ENCODE measurements at regions not wholly inside any gene's neighbourhood (a gene's known extent, or its start where the extent isn't known, plus 50 kb on each side); places are given as distances from the start of the nearest gene placed in this dataset.

GRCh38 chr22:48689206-48689605, 1138.5 kb downstream of the BRD1 start:
- DNase-seq (ENCODE audit: low read depth in 2 of 3, low spot score in 2 of 3), result no peak

DNA sequence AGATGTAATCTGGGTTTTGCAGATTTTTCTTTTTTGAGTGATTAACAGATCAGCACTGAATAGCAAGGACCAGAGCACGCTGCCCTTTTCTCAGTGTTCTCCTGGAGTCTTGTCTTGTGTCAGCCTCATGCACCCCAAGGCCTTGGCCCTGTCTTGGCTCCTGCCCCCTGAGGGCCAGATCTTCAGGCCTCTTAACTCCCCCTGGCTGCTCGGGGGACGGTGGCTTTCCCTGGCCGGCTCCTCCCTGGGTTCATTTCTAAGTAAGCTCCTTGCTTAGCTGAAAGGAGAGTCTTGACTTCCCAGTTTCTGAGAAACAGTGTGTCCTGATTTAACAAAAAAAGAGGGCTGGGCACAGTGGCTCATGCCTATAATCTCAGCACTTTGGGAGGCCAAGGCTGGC, 1139.3 kb downstream of the BRD1 start:
- DNase-seq (ENCODE audit: low read depth in 2 of 3, low spot score in 2 of 3), result no peak

- DNase-seq (ENCODE audit: low read depth in 2 of 3, low spot score in 2 of 3), result no peak
Observed at GRCh38 chr22:48687606-48688005, 1140.1 kb downstream of the BRD1 start.

- no peak for DNase-seq (ENCODE audit: low read depth in 2 of 3, low spot score in 2 of 3)
Observed at GRCh38 chr22:48686694-48687302, 1140.9 kb downstream of the BRD1 start.

DNA sequence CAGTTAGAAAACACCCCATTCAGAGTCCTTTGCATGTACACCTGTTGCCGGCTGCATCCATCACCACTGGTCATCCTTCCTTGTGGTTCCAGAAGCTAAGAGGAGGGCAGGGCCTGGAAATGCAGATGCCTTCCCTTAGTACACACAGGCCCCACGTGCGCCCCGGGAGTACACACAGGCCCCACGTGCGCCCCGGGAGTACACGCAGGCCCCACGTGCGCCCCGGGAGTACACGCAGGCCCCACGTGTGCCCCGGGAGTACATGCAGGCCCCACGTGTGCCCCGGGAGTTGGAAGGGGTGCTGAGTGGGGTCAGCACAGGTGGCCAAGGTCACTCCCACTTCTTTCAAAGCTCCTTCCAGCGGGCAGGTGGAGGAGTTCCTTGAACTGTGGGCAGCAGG, 1141.9 kb downstream of the BRD1 start:
- no peak for DNase-seq (ENCODE audit: low read depth in 2 of 3, low spot score in 2 of 3)

GRCh38 chr22:48683640-48684039, 1144.0 kb downstream of the BRD1 start:
- no peak for DNase-seq (ENCODE audit: low read depth in 2 of 3, low spot score in 2 of 3)

GRCh38 chr22:48682504-48682903, 1145.2 kb downstream of the BRD1 start:
- no peak for DNase-seq (ENCODE audit: low read depth in 2 of 3, low spot score in 2 of 3)

DNA sequence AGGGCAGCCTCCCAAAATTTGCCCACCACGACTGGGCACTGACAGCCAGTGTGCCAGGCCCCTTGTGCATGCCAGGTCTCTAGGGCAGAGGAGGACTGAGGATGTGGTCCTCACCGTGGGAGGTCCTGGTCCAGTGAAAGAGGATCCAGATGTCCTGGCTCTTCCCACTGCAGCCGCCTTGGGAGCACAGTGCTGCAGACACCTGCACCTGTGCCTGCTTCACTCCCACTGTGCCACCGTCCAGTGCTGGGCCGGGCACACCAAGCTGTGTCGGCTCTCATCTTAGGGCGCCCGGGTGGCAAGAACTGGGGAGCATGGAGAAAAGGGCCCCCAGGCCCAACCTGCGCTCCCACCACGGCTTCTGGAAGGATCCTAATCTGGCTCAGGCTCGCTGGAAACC, 1147.1 kb downstream of the BRD1 start:
- DNase-seq (ENCODE audit: low read depth in 2 of 3, low spot score in 2 of 3), result no peak

DNA sequence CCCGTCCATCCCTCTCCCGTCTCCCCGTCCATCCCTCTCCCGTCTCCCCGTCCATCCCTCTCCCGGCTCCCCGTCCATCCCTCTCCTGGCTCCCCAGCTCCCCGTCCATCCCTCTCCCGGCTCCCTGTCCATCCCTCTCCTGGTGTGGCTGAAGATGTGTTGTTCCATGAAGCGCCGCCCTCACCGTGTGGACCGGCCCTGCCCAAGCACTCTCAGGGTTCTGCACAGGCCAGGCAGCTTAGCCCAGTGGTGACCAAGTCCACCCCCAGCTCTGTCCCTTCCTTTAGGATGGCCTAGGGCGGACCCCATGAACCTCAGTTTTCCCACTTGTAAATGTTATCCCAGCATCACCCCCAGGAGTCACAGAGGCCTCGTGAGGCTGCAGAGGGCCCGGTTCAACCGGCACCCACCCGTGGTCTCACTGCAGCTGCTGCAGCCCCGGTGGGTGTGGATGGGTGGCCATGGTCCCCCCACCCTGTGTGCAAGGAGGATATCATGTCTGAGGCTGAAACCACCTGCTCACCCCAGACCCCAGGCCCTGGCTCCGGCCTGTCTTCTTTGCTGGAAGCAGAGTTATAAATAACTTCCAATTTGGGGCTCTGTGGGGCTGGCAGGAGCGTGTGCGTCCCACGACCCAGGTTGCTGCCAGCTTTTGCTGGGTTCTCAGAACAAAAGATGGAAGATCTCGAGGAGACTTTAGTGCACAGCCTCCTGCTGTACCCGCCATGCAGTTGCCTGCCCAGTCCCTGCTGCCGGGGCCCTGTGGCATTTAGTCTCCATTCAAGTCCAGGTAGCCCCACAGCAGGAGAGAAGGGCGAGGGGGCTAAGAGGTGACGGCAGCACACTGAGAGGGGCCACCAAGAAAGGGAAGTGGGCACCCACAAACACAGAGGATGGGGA, 1147.8 kb downstream of the BRD1 start:
- DNase-seq (ENCODE audit: low read depth in 2 of 3, low spot score in 2 of 3), result no peak

DNA sequence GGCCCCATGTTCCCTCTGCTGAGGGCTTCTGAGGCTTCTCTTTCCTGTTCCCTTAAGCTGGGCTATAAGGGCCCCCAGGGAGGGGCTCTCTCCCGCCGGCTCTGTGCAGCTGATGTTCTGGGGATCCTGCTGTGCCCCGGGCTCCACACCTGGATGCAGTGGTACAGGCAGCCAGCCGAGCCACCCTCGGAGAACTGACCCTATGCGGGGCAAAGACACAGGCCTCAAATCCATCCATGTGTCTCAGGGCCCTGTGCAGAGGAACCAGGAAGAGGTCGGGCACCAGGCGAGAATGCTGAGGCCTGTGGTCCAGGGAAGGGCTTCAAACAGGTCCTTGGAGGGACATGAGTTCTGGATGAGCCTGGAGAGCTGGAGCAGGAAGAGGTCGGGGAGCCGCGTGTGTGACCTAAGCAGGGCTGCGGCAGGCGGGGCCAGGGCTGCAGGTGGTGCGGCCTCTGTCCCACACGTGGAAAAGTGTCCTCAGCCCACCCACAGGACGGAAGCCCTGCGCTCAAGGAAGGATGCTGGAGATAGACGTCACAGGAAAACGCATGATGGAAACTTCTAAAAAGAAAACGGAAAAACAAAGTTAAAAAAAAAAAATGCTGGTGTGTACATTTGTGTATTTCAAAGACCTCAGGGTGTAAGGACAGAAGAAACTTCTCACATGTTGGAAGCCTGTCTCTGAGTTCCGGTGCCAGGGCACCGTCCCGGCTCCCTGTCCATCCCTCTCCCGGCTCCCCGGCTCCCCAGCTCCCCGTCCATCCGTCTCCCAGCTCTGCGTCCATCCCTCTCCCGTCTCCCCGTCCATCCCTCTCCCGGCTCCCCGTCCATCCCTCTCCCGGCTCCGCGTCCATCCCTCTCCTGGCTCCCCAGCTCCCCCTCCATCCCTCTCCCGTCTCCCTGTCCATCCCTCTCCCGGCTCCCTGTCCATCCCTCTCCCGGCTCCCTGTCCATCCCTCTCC, 1149.2 kb downstream of the BRD1 start:
- no peak for DNase-seq (ENCODE audit: low read depth in 2 of 3, low spot score in 2 of 3)

DNA sequence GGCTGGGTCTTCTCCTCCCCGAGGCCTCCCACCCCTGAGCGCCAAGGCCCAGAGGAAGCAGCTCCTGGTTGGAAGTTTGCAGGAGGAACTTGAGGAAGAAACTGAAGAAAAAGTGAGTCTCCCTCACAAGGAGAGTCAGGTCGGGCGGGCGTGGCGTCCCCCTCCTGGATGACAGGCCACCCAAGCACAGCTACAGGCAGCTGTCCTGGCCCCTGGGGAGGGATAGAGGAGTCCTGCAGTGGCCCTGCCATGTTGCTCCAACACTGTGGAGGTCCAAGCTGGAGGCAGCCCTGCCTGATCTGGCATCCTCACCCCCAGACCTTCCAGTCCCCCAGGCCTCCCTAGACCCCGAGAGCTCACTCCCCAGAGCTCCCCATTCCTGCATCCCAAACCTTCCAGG, 1150.1 kb downstream of the BRD1 start:
- no peak for DNase-seq (ENCODE audit: low read depth in 2 of 3, low spot score in 2 of 3)

DNA sequence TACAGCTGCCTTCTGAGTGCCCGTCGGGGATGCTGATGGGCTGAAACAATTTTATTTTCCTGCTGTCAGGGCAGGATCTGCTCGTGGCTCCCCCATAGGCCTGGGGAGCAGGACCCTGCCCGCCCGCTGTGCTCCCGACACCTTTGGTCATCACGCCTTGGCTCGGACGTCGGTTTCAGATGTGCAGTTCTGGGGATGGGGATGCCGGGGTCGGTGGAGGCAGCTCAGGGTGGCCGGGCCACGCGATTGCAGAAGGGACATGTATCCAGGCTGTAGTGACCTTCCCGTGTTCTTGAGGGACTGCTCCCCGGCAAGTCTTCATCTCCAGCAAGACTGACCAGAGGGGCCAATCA, 1150.5 kb downstream of the BRD1 start:
- DNase-seq (ENCODE audit: low read depth in 2 of 3, low spot score in 2 of 3), result no peak

DNA sequence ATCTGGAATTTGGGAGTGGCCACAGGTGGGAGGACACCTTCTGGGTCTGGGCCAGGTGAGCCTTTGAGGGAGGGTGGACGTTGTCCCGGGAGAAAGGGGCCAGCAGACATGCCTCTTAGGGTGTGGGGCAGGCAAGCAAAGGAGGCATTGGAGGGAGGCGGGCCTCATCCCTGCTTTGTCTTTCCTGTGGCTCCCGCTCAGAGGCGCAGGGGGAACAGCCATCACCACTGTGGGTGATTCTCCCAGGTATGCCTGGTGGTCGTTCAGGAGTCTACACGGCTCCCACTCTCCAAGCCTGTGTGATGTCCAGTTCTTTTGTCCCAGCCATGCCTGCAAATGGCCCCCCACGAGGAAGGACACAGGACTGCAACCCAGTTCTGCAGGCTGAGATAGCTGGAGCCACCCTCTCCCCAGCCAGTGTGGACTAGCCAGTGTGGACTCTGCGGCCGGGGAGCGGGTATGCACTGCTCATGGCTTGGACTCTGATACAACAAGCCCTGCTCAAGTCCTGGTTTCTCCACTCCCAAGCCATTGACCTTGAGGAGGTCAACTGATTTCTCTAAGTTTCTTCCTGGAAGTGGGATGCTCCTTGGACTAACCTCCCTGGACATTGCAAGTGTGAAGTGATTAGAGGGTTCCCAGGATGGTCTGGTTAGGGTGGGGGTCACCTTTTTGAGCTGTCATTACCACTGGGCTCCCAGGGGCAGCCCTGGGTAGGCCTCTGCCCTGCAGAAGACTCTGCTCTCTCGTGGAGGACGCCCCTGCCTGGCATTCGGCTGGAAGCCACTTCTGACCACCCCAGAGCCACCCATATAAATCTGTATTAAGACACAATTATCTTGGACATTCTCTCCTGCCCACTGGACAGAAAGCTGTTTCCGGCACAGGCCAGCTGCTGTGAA, 1151.2 kb downstream of the BRD1 start:
- no peak for DNase-seq (ENCODE audit: low read depth in 2 of 3, low spot score in 2 of 3)

- DNase-seq (ENCODE audit: low read depth in 2 of 3, low spot score in 2 of 3), result no peak
Observed at GRCh38 chr22:48675830-48676145, 1151.9 kb downstream of the BRD1 start.

- DNase-seq (ENCODE audit: low read depth in 2 of 3, low spot score in 2 of 3), result no peak
Observed at GRCh38 chr22:48675141-48675829, 1152.4 kb downstream of the BRD1 start.

GRCh38 chr22:48673806-48674500, 1153.7 kb downstream of the BRD1 start:
- no peak for DNase-seq (ENCODE audit: low read depth in 2 of 3, low spot score in 2 of 3)

GRCh38 chr22:48672387-48672786, 1155.3 kb downstream of the BRD1 start:
- DNase-seq (ENCODE audit: low read depth in 2 of 3, low spot score in 2 of 3), result no peak

DNA sequence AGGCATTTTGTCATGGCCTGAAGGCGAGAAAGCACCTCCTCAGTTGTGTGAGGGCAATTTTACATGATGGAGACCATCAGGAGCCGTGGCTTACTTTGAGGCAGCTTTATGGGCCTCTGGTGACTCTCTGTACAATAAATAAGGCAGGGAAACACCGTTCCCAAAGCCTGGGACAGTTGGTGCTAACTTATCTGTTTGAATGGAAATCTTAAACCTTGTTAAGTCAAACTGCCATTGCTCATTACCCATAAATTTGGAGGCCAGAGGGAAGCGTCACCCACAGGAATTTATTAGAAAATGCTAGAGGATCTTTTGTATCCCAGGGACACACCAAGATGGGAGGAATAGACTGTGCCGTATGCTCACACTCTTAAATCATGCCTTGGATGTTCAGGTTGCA, 1156.9 kb downstream of the BRD1 start:
- no peak for DNase-seq (ENCODE audit: low read depth in 2 of 3, low spot score in 2 of 3)

- no peak for DNase-seq (ENCODE audit: low read depth in 2 of 3, low spot score in 2 of 3)
Observed at GRCh38 chr22:48669986-48670716, 1157.5 kb downstream of the BRD1 start.

All from hematopoietic multipotent progenitor cell (in vitro differentiated cells).